CD4-positive, alpha-beta T cell (primary cell): ENCODE measurements at regions not wholly inside any gene's neighbourhood (a gene's known extent, or its start where the extent isn't known, plus 50 kb on each side); places are given as distances from the start of the nearest gene placed in this dataset.

Experiments used
- ATAC-seq: fragments of 200-7000 bp; cut with Tn5 transposase; one replicate; pipeline ENCODE4 v1.10.0; 2022; ENCODE audit warnings: mild to moderate bottlenecking; ENCODE audit not compliant: poor library complexity
- CTCF ChIA-PET: fragments of 350-600 bp; sonication (Branson Sonifier 250); formaldehyde crosslinking; loops from one replicate; lab custom pipeline; 2021; ENCODE audit warnings: antibody characterized with exemption, inconsistent platforms; lab: Charles Lee
- POLR2A ChIA-PET: fragments of 350-600 bp; sonication (Branson Sonifier 250); formaldehyde crosslinking; loops from one replicate; lab custom pipeline; 2021; ENCODE audit warnings: antibody characterized with exemption, inconsistent platforms; lab: Charles Lee
- DNase-seq, 14 experiments: peaks; one replicate each; pipeline ENCODE4 v3.0.0-alpha.2; 2013 to 2020; ENCODE audit warnings: mixed read lengths in 2 of 14
- H3K27ac ChIP-seq, 2 donors: one replicate each; pipeline versions ENCODE4 v1.5.1 to v1.7.0; 2013; ENCODE audit warnings: low read length in 2 of 2, low read depth in 1 of 2, mild to moderate bottlenecking in 1 of 2
- H3K27me3 ChIP-seq, 2 experiments: 1 replicate in 1 of 2; 2 replicates in 1 of 2; pipeline versions ENCODE4 v1.6.1 to v1.7.0; 2013; ENCODE audit warnings: low read length in 2 of 2, control low read depth in 1 of 2, mild to moderate bottlenecking in 1 of 2, moderate library complexity in 1 of 2; ENCODE audit not compliant: insufficient read depth in 2 of 2, control insufficient read depth in 1 of 2
- H3K36me3 ChIP-seq: one replicate; pipeline ENCODE4 v1.6.1; 2013; ENCODE audit warnings: low read length, control low read depth; ENCODE audit not compliant: insufficient read depth
- H3K4me1 ChIP-seq: one replicate; pipeline ENCODE4 v1.6.1; 2013; ENCODE audit warnings: low read length, control low read depth; ENCODE audit not compliant: insufficient read depth
- H3K4me3 ChIP-seq: one replicate; pipeline ENCODE4 v1.5.1; 2013; ENCODE audit warnings: mild to moderate bottlenecking, low read length, moderate library complexity
- H3K9me3 ChIP-seq, 2 experiments: 1 replicate in 1 of 2; 2 replicates in 1 of 2; pipeline versions ENCODE4 v1.6.1 to v1.7.0; 2013; ENCODE audit warnings: low read length in 2 of 2, mild to moderate bottlenecking in 2 of 2, control low read depth in 1 of 2, moderate library complexity in 1 of 2; ENCODE audit not compliant: control insufficient read depth in 1 of 2, insufficient read depth in 1 of 2
- H3K27ac Mint-ChIP-seq: one replicate; pipeline ENCODE4 v1.8.0; 2020; ENCODE audit warnings: mixed read lengths
- H3K27me3 Mint-ChIP-seq: one replicate; pipeline ENCODE4 v1.8.0; 2021; ENCODE audit warnings: mixed read lengths
- H3K36me3 Mint-ChIP-seq: one replicate; pipeline ENCODE4 v1.8.0; 2021; ENCODE audit warnings: low read depth, mixed read lengths
- H3K4me1 Mint-ChIP-seq: one replicate; pipeline ENCODE4 v1.8.0; 2021; ENCODE audit warnings: low read depth, mixed read lengths
- H3K4me3 Mint-ChIP-seq: one replicate; pipeline ENCODE4 v1.8.0; 2020; ENCODE audit warnings: mild to moderate bottlenecking, mixed read lengths
- H3K9me3 Mint-ChIP-seq: one replicate; pipeline ENCODE4 v1.8.0; 2020; ENCODE audit warnings: mixed read lengths
- CTCF ChIP-seq: fragments of 200-600 bp; IDR thresholded peaks from one replicate; pipeline ENCODE4 v1.8.0; 2022; ENCODE audit warnings: antibody characterized with exemption, mild to moderate bottlenecking
- intact Hi-C, 2 experiments: fragments of 100-400 bp; cut with DNase I in 1 of 2; cut with micrococcal nuclease in 1 of 2; formaldehyde crosslinking; loops; one replicate each; pipeline versions ENCODE4 v1.15.1 to v1.9.0; 2023 to 2025; cut with DNase I, micrococcal nuclease

DNA sequence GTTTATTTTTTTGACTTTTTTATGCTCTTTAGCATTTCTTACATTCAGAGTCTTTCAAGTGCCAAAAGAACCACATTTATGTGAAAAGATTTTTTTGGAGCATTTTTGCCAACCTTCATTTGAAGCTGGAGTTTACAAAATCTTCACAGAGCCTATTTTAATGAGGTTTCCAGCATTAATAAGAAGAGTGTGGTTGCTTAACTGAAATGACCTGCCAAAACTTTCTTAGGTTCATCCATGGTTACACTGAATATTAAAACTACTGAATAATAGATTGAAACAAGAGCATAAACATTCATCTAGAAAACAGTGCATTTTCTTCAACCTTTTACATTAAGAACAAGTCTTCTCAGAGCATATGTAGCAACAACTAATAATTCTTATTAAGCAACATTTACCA, 672.3 kb upstream of the CXADR start:
- TF ChIP-seq CTCF: no peak
- H3K4me3 ChIP-seq: no peak overlapping the region
- no peaks in the 10 kb centered on the region for H3K27me3 ChIP-seq
- H3K4me3 Mint-ChIP-seq: no peak overlapping the region
- DNase-seq: no peak
- no peak overlapping the region for H3K27ac Mint-ChIP-seq
- ChIA-PET CTCF (no interaction called here), POLR2A (no interaction called here)
- H3K36me3 Mint-ChIP-seq: no peaks in the 10 kb centered on the region
- H3K4me1 Mint-ChIP-seq: no peaks in the 10 kb centered on the region
- H3K36me3 ChIP-seq: no peaks in the 10 kb centered on the region
- H3K27me3 Mint-ChIP-seq: no peaks in the 10 kb centered on the region
- no peak overlapping the region for H3K27ac ChIP-seq
- H3K9me3 Mint-ChIP-seq: peaks cover 2% of the 10 kb centered on the region
- intact Hi-C loops: no loop called here
- no peaks in the 10 kb centered on the region for H3K9me3 ChIP-seq
- no peaks in the 10 kb centered on the region for H3K4me1 ChIP-seq
- ATAC-seq: no peak

- no peak for TF ChIP-seq CTCF
- Histone ChIP-seq H3K27ac (no peak overlapping the region), H3K36me3 (no peaks in the 10 kb centered on the region), H3K27me3 (no peaks in the 10 kb centered on the region), H3K9me3 (no peaks in the 10 kb centered on the region), H3K4me3 (no peak overlapping the region), H3K4me1 (no peaks in the 10 kb centered on the region)
- no peak for DNase-seq
- CTCF ChIA-PET: no interaction called here
- Mint-ChIP-seq H3K36me3 (no peaks in the 10 kb centered on the region), H3K4me1 (no peaks in the 10 kb centered on the region), H3K27ac (no peak overlapping the region), H3K4me3 (no peak overlapping the region), H3K9me3 (peaks cover 3% of the 10 kb centered on the region), H3K27me3 (no peaks in the 10 kb centered on the region)
- ATAC-seq: no peak
- POLR2A ChIA-PET: no interaction called here
- intact Hi-C loops: no loop called here
Observed at GRCh38 chr21:16841975-16842695, 670.7 kb upstream of the CXADR start.

DNA sequence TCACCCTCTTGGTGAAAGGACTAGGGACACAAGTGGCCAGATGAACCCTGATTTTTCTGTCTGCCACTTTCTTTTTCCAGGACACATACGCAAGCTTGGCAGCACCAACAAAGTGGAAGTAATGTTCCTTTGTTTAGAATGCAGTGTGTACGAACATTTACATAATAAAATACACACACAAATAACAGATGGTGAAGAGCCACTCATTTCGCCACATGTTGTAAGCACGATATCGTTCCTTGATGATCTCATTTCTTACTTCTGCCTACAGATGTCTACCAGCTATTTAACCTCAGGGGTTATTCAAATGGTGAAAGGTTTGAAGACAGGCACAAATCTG, 670.2 kb upstream of the CXADR start:
- Mint-ChIP-seq H3K4me1 (no peaks in the 10 kb centered on the region), H3K36me3 (no peaks in the 10 kb centered on the region), H3K27me3 (no peaks in the 10 kb centered on the region), H3K4me3 (no peak overlapping the region), H3K27ac (no peak overlapping the region), H3K9me3 (peaks cover 3% of the 10 kb centered on the region)
- Histone ChIP-seq H3K9me3 (no peaks in the 10 kb centered on the region), H3K36me3 (no peaks in the 10 kb centered on the region), H3K27ac (no peak overlapping the region), H3K27me3 (no peaks in the 10 kb centered on the region), H3K4me1 (no peaks in the 10 kb centered on the region), H3K4me3 (no peak overlapping the region)
- ATAC-seq: no peak
- ChIA-PET POLR2A (no interaction called here), CTCF (no interaction called here)
- no peak for TF ChIP-seq CTCF
- intact Hi-C loops: no loop called here
- no peak for DNase-seq
